Myocyte (in vitro differentiated cells): ENCODE measurements at regions not wholly inside any gene's neighbourhood (a gene's known extent, or its start where the extent isn't known, plus 50 kb on each side); places are given as distances from the start of the nearest gene placed in this dataset.
"Not testable (repeated sequence)": the region's sequence is repeated elsewhere in the genome, so short reads cannot be mapped to it uniquely, and the experiment has no call there.

Experiments
- DNase-seq: peaks from one replicate; pipeline ENCODE4 v3.0.0-alpha.2; 2012; ENCODE audit warnings: low read depth

DNA sequence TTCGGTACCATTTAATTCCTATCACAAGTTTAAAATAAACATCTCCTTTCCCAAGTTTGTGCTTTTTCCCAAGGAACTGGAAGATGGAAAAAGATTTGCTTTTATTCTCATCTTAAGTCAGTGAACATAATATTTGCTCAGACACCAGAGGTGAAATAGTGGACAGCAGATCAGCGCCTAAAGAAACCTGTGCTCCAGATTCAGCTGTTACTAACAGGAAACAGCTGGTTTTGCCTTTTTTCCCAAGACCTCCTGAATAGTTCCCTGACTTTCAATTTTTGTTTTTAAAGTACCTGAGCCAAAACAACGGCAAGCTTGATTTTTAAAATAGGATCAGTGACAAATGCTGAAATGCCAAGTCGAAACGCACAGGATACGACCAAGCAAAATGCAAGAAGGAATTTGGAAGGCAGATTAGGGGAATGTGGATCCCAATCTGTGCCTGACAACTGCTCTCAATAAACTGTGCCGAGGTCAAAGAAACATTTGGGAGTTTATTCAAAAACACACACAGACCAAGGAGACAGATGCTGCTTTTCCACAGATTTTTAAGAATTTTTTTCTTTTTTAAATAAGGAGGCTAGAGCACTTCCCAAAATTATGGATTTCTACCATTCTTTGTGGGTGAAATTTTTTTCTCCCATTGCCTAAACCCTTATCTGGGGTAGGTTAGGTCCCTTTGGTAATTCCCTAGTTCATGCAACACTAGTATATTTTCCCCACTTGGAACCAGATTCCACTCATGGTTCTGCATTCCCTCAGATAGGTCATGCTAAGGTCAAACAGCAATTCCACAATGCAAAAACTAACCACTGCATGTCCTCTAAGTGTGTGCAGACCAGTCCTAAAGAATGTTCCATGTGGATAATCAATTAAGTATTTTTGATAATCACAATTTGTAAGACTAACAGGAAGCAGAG, 121.5 kb upstream of the PDE1A start:
- peak; percentile 41 for DNase-seq

DNA sequence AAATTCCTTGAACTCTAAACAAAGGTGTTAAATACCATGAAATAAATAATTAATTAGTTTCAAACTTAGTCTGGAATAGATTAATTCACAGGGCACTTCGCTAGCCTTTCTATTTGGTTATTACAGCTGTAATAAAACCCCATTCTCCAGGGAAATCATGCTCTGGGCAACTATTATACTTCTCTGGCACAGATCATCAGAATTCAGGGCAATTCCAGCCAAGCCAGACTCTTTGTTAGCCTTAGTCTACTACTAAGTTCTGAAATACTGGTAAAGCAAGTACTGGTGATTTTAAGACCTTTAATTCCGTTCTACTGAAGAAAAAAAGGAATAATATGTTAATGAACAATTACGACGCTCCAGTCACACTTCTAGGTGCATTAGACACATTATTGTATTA, 123.4 kb upstream of the PDE1A start:
- no peak for DNase-seq

DNA sequence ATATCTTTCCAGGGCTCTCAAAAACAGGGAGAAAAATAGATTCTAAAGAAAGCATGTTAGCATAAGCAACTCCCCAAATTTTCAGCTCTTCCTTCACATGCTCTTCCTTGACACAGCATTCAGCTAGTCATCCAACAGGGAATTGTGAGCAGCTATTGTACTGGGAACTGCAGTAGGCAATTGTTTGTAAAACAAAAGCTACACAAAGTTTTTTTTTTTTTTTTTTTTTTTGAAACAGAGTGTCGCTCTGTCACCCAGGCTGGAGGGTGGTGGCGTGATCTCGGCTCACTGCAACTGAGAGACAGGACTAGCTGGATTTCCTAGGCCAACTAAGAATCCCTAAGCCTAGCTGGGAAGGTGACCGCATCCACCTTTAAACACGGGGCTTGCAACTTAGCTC, 125.4 kb upstream of the PDE1A start:
- not testable (repeated sequence) for DNase-seq

DNA sequence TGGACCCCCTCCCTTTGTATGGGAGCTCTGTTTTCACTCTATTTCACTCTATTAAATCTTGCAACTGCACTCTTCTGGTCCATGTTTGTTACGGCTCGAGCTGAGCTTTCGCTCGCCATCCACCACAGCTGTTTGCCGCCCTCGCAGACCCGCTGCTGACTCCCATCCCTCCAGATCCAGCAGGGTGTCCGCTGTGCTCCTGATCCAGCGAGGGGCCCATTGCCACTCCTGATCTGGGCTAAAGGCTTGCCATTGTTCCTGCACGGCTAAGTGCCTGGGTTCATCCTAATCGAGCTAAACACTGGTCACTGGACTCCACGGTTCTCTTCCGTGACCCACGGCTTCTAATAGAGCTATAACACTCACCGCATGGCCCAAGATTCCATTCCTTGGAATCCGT, 125.9 kb upstream of the PDE1A start:
- DNase-seq = not testable (repeated sequence)

DNA sequence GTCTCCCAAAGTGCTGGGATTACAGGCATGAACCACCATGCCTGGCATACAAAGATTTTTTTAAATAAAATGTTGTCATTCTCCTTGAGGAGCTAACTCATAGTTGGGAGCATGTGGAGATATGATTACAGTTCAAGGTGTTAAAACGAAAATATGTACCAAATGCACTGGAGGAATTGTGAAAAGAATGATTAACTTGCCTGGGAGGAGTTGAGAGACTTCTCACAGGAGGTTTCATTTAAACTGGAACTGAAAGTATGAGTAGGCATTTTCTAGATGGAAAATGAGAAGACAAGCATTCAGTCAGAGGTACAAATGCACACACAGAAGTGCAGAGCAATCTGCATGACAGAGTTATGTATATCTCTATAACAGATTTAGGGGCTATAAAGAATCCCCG, 126.6 kb upstream of the PDE1A start:
- DNase-seq = no peak

DNA sequence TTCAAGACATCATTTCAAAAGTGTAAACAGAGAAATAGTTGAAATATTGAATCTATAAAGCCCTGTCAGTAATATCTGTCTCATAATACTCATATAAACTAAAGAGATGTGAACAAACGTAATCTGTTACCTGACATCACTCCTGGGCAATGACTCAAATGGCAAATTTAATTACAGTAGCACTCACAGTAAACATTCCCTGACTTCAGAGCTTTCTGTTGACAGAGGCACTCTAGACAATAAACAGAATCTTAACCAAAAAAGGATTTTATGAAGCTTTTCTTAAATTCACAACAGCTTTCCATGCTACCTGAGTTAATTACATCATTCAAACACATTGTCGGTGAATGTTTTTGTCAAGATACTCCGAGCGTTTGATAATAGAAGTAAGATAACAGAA, 128.1 kb upstream of the PDE1A start:
- DNase-seq = no peak

DNA sequence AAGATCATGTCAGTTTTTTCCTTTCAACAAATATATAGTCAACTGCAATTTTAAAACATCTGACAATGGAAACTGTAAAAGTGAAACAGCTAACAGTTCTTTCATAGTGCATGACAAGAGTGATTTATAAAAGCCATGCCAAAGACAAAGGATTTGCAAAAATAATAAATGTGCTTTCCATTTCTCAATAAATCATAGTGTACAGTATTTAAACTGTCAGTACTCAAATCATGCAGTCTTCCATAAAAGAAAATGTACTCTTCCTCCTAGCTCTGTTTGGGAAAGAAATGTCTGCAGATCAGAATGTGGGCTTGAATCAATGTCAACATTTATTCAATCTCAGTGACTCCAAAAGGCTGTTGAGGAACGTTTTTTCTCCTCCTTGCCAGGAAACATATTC, 131.7 kb upstream of the PDE1A start:
- no peak for DNase-seq

DNA sequence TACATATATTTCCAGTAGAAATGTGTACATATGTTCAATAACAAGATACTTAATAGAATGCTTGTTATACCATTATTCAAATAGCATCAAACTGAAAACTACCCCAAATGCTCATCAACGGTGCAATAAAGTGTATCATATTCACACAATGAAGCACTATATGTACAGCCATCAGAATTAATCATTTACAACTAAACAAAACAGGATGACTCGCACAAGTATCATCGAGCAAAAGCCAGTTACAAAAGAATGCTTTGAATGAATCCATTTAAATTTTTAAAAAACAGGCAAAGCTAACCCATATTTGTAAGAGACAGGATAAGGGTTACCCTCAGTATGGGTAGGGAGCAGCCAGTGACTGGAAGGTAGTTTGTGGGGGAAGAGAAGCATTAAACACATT, 132.8 kb upstream of the PDE1A start:
- no peak for DNase-seq

DNA sequence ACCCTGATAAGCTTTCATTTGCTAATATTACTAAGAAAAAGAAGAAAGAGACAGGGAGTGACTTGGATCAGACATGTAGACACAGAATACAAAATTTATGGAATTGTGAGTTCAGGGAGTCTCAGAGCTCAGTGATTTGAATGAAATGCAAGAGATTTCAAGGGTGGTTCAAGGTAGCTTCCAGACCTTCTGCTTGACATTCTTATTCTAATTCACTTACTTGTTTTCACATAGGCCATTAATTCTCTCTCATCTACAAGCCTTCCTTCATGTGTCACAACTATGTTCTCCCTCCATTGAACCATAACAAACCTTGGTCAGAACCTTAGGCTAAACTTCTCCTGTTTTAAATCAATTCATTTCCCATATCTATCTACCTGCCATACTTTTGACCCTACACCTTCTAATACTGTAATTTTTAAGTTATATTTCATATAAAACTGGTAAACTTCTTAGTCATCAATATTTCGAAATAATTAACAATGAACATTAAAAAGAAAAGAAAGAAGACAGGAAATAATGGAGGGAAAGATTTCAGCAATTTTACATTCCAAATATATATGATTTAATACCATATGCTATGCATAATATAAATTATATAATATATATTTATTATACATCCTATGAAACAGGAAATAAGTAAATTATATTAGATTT, 139.2 kb upstream of the PDE1A start:
- no peak for DNase-seq

DNA sequence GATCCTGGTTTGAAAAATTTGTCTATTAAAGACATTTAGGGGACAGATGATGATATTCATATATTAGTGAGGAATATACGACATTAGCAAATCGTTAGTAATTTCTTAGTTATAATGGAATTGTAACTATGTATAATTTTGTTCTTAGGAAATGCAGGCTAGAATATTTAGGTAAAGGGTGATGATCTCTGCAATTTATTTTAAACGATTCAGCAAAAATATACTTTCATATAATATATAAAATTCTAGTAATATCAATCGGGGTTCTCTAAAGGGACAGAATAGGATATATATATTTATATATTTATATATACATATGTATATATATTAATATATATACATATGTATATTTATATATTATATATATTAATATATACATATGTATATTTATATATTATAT, 142.5 kb upstream of the DNAJC10 start:
- no peak for DNase-seq

DNA sequence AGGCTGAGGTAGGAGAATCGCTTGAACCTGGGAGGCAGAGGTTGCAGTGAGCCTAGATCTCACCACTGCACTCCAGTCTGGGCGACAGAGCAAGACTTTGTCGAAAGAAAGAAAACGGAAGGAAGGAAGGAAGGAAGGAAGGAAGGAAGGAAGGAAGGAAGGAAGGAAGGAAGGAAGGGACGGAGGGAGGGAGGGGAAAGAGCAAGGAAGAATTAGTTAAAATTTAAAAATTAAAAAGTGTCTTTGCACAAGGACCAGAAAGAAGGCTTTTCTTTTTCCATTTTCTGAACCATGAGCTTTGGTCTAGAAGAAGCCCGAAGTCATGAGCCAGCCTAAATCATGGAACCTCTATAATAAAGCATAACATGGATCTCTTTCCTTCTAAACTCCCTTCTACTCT, 138.2 kb upstream of the DNAJC10 start:
- DNase-seq = no peak

DNA sequence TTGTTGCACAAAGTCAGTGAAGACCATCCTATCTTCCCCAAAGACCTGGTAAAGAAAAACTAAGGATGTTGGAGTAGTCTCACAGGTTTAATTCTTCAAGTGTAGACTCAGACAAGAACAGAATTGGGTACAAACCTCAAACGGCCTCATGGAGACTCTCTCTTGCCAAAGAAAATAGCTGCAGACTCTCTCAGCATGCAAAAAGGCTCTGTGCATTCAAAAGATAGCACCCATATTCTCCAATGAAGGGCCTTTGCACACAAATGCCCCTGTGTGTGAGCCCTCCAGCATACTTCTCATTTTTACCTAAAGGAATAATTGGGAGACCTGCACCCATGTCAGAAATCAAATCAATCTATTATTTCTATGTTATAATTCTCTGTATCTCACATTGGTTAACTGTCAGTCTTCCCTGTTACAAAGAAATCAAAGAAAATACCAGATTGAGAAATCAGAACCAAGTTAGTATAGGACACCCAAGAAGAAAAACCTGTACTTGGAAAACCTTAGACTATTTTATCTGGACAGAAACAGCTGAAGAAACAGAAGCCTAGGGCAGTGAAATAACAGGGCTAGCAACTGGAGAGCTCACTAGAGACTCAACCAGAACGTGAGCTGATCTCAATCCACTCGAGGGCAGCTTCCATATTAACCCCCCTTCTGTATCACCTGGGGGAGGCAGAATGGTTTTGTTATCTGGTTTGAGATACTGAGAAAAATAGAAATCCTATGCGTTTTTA, 134.7 kb upstream of the DNAJC10 start:
- DNase-seq = peak; percentile 57

DNA sequence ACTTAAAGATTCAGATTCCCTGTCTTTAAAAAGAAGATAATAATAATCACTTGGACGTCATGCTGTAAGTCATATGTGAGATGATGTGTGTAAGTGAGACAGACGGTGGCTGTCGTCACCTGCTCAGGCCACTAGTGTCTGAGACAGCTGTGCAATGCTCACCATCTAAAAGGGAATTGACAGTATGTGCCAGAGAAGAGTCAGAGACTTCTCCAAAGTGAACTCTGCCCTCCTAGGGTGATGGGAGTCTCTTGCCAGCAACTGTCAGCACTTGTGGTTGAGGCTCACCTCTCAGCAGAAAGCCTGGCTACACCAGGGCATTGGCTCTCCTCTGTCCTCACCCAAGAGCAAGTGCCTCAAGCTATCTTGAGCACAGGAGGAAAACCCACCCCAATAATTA, 131.6 kb upstream of the DNAJC10 start:
- DNase-seq = peak; percentile 34

DNA sequence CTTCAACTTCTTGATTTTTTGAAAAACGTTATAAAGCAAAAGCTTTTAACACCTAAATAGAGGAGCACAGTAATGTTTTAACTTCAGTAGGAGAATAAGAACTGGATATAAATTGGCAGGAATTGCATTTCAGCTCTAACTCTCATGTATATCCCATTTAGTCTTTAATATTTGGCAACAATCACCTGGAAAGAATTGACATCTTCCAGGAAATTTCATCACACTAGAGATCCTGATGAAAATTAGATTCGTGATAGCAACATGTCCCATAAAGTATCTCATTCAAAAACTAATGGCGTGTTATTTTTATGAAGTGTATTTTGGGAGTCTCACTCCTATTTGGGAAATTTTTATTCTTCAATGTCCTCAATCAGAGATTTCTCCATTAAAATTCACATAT, 131.1 kb upstream of the DNAJC10 start:
- no peak for DNase-seq

DNA sequence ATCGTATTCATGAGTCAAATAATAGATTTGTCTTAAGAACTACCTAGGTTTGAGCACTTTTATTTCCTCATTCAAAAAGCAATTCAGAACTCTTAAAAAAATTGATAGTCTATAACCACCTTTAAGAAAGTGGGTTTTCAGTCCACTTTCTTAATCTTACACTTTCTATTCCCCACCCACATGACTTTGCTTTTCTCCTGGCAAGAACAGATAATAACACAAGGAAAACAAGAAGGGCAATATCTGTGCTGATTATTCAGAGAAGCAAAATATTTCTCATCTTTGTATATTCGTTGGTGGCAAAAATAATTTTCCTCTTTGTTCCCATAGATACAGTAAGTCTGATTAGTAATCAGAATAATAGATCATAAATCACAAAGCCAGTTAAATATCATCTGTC, 130.6 kb upstream of the DNAJC10 start:
- DNase-seq = no peak

DNA sequence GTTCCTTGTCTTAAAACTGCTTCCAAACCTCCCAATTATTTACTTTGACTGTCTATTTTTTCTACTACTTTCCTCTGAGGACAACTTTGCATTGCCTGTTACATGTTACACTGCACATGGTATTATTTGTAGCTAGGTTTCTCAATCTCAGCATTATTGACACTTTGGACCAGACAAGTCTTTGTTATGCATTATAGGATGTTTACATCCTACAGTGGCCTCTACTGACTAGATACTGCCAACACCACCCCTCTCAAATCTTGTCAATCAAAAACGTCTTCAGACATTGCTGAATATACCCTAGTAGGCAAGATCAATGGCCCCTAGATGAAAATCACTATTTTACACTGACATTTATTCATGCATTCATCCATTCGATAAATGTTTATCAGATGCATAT, 129.6 kb upstream of the DNAJC10 start:
- DNase-seq = no peak

DNA sequence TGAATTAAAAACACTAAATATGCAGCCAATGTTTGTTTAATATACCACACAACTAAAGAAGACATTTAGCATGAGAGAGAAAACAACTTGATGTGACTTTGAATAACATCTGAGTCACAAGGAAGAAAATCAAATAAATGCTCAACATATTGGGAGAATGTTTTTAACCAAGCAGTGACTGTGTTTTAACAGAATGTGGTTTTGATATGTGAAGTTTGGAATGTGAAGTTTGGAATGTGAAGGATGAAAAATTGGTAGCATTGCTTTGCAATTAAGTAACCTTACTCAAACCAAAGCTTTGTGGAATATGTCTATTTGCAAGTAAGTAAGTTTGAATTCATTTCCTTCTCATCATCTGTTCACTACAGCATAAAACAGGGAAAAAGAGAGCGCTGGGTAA, 128.2 kb upstream of the DNAJC10 start:
- DNase-seq = peak; percentile 72

DNA sequence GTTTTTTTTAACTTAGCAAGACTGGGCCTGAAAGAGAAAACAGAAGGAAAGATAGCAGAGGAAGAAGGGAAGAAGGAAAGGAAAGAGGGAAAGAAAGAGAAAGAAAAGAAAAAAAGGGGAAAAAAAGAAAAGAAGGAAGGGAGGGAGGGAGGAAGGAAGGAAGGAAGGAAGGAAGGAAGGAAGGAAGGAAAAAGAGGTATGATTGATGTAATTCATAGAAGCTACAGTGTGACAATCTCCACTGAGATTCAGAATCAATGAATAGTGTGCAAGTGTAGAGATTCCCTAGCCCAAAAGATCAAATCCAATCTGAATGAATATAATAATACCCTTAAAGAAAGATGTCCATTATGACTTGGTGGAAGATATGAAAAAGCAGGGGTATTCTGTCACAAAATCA, 126.9 kb upstream of the DNAJC10 start:
- no peak for DNase-seq

DNA sequence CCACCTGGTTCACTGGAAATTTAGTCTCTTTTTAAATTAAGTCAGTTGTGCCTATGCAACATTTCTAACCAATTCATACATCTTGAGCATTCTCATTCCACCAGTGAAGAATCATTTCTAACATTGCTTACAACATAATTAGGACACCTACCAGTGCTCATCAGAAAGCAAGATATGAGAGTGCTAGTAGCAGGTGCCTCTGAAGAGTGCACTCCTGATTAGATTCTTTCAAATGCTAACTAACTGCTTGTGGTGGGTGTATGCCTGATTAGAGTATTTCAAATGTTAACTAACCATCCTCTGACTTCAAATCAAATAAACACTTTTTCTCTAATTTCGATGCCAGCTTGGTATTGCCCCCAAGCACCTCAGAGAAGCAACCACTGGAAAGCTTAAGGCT, 124.3 kb upstream of the DNAJC10 start:
- DNase-seq = no peak

DNA sequence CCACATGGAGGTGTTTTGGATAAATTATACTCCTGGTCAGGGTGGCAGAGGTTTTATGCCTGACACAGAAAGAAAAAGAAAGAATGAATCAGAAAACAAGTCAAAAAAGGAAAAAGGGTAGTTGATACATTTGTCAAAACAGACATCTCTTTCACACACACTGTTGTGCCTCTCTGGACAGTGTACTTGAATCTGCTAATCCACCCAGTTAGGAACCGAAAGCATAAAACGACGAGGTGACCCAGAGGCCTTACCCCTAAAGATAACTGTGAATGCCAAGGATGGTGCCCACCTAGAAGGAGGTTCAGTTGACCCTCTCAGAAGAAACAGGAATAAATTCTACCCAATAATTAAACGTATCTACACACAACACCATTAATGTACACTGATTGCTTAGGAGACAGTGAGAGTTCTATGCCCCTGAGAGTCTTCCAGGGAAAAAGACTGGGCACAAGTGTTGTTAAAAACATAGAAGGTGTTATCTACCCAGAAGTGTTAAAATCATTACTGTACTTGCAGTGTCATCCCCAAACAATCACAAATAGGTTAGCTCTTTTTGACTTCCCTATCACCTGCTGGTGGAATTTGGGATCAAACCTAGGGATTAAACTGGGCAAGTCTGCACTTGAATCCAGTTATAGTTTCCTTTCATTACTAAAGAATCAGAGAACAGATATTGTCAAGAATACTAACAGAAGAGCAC, 123.2 kb upstream of the DNAJC10 start:
- peak; percentile 9 for DNase-seq

DNA sequence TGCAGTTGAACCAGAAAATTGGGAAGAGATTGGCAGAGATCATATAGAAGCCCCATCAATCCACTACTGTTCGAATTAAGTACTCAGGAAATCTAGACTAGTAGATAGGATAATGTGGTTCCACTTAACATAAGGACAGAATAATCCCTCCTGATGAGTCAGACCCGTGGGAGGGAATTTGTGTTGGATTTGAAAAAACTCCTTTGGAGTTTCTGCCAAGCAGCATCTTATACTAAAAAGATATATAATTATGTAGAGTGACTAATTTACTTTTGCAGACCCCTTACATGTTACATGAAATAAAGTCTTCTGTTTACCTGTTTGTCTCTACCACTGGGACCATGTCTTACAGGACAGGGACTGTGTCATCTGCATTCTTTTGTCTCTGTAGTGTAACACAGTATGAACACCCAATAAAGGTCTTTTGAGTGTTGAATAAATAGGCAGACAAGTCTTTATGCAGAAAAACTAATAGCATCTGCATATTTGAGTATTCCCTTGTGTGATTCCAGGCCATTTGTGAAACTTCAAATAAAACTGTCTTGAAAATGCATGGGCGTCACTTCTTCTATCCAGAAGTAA, 122.6 kb upstream of the DNAJC10 start:
- DNase-seq = peak; percentile 31
